LHCN-M2 (cell line): ENCODE measurements at regions not wholly inside any gene's neighbourhood (a gene's known extent, or its start where the extent isn't known, plus 50 kb on each side); places are given as distances from the start of the nearest gene placed in this dataset.
A peak's percentile ranks its signal among the peaks of the same experiment; 100 is the strongest.

Experiments
- DNase-seq: peaks from one replicate; pipeline ENCODE4 v3.0.0-alpha.2; 2012; ENCODE audit warnings: low read depth

GRCh38 chr2:22486343-22486742, 898.6 kb upstream of the KLHL29 start:
- no peak for DNase-seq

- DNase-seq = no peak
These were observed 897.9 kb upstream of the KLHL29 start for GRCh38 chr2:22487036-22487435.

GRCh38 chr2:22487541-22487940, 897.4 kb upstream of the KLHL29 start:
- no peak for DNase-seq

- no peak for DNase-seq
These were observed 893.5 kb upstream of the KLHL29 start for GRCh38 chr2:22491442-22491841.

GRCh38 chr2:22494156-22494555, 890.8 kb upstream of the KLHL29 start:
- no peak for DNase-seq

- no peak for DNase-seq
These were observed 887.9 kb upstream of the KLHL29 start for GRCh38 chr2:22497064-22497463.

- DNase-seq = no peak
These were observed 887.2 kb upstream of the KLHL29 start for GRCh38 chr2:22497789-22498188.

- DNase-seq = no peak
These were observed 885.7 kb upstream of the KLHL29 start for GRCh38 chr2:22499082-22499839.

- no peak for DNase-seq
These were observed 884.4 kb upstream of the KLHL29 start for GRCh38 chr2:22500555-22500935.

- DNase-seq = no peak
These were observed 883.1 kb upstream of the KLHL29 start for GRCh38 chr2:22501851-22502250.

- no peak for DNase-seq
These were observed 871.4 kb upstream of the KLHL29 start for GRCh38 chr2:22513563-22513962.

GRCh38 chr2:22517141-22517540, 867.8 kb upstream of the KLHL29 start:
- DNase-seq = no peak

GRCh38 chr2:22518641-22519040, 866.3 kb upstream of the KLHL29 start:
- DNase-seq = no peak

GRCh38 chr2:22520369-22521288, 864.4 kb upstream of the KLHL29 start:
- no peak for DNase-seq

GRCh38 chr2:22521620-22522019, 863.4 kb upstream of the KLHL29 start:
- DNase-seq = no peak

GRCh38 chr2:22525681-22526080, 859.3 kb upstream of the KLHL29 start:
- no peak for DNase-seq

- no peak for DNase-seq
These were observed 854.8 kb upstream of the KLHL29 start for GRCh38 chr2:22530131-22530530.

GRCh38 chr2:22536133-22536532, 848.8 kb upstream of the KLHL29 start:
- DNase-seq = peak; percentile 0

GRCh38 chr2:22554453-22554852, 830.5 kb upstream of the KLHL29 start:
- DNase-seq = no peak

- DNase-seq = no peak
These were observed 827.6 kb upstream of the KLHL29 start for GRCh38 chr2:22557406-22557805.

- no peak for DNase-seq
These were observed 825.0 kb upstream of the KLHL29 start for GRCh38 chr2:22560021-22560420.

GRCh38 chr2:22579341-22579740, 805.6 kb upstream of the KLHL29 start:
- no peak for DNase-seq

GRCh38 chr2:22582107-22582506, 802.9 kb upstream of the KLHL29 start:
- DNase-seq = no peak
